ENCODE measurements at regions not wholly inside any gene's neighbourhood (a gene's known extent, or its start where the extent isn't known, plus 50 kb on each side); places are given as distances from the start of the nearest gene placed in this dataset.

DNA sequence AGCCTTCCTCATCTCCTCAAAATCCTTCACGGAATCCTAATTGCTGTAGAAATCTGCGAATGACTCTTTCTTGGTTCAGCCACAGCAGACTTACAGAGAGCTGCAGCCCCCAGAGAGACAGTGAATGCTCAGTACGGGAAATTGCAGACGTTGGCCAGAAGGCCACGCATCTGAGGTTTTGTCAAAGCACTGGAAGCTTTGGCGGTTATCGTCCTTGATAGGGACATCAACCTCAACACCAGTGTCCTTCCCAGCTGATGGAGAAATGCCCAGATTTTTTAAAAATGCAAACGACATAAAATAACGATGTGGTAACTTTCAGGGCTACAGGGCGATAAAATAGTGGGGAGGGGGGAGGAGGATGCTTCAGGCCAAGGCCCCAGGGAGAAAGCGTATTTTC, 166.6 kb upstream of the CIBAR2 start:
- H3K36me3 ChIP-seq (ENCODE audit: insufficient read depth, low read length) = no peaks in the 10 kb centered on the region
- no peak overlapping the region for H3K4me2 ChIP-seq (ENCODE audit: low read depth, low read length, poor library complexity, severe bottlenecking)
- no peaks in the 10 kb centered on the region for H3F3A ChIP-seq (ENCODE audit: low read depth)
- no peaks in the 10 kb centered on the region for H3K27me3 ChIP-seq (ENCODE audit: insufficient read depth, low read length, poor library complexity, severe bottlenecking)
- no peaks in the 10 kb centered on the region for H3K9me2 ChIP-seq (replicated peaks; ENCODE audit: low read depth, low read length)
- no peak for TF ChIP-seq EZH2phosphoT487 (IDR thresholded peaks at IDR 0.05; ENCODE audit: borderline replicate concordance)
- TF ChIP-seq, protein P1, sequence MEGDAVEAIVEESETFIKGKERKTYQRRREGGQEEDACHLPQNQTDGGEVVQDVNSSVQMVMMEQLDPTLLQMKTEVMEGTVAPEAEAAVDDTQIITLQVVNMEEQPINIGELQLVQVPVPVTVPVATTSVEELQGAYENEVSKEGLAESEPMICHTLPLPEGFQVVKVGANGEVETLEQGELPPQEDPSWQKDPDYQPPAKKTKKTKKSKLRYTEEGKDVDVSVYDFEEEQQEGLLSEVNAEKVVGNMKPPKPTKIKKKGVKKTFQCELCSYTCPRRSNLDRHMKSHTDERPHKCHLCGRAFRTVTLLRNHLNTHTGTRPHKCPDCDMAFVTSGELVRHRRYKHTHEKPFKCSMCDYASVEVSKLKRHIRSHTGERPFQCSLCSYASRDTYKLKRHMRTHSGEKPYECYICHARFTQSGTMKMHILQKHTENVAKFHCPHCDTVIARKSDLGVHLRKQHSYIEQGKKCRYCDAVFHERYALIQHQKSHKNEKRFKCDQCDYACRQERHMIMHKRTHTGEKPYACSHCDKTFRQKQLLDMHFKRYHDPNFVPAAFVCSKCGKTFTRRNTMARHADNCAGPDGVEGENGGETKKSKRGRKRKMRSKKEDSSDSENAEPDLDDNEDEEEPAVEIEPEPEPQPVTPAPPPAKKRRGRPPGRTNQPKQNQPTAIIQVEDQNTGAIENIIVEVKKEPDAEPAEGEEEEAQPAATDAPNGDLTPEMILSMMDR (conservative IDR thresholded peaks at IDR 0.05; ENCODE audit: low read length) = no peak
- H4K20me1 ChIP-seq (ENCODE audit: insufficient read depth, low read length, poor library complexity, severe bottlenecking) = no peaks in the 10 kb centered on the region
- no peak overlapping the region for H2AFZ ChIP-seq (ENCODE audit: low read length)
- H3K4me3 ChIP-seq (ENCODE audit: low read length, poor library complexity, severe bottlenecking) = no peak overlapping the region
- H3K9ac ChIP-seq (ENCODE audit: low read depth, low read length, poor library complexity, severe bottlenecking) = no peak overlapping the region
- no peaks in the 10 kb centered on the region for H3K4me1 ChIP-seq (ENCODE audit: insufficient read depth, low read length, poor library complexity, severe bottlenecking)
- H3K79me2 ChIP-seq (ENCODE audit: insufficient read depth, low read length) = no peaks in the 10 kb centered on the region
- no peaks in the 10 kb centered on the region for H3K9me3 ChIP-seq (ENCODE audit: insufficient read depth, low read depth, low read length)

DNA sequence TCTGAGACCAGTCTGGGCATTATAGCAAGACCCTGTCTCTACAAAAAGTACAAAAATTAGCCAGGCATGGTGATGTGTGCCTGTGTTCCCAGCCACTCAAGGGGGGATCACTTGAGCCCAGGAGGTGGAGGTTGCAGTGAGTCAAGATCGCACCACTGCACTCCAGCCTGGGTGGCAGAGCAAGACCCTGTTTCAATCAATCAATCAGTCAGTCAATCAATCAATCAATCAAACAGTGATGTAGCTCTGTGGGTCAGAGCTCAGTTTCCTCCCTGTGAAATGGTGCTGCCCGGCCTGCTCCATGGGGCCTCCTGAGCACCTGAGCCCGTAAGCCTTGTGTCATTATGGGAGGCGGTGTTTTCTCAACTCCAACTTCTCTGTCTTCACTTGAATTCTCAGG, 167.1 kb upstream of the CIBAR2 start:
- H3K4me2 ChIP-seq (ENCODE audit: low read depth, low read length, poor library complexity, severe bottlenecking) = no peak overlapping the region
- no peaks in the 10 kb centered on the region for H3K36me3 ChIP-seq (ENCODE audit: insufficient read depth, low read length)
- no peak overlapping the region for H2AFZ ChIP-seq (ENCODE audit: low read length)
- no peaks in the 10 kb centered on the region for H3K27me3 ChIP-seq (ENCODE audit: insufficient read depth, low read length, poor library complexity, severe bottlenecking)
- no peaks in the 10 kb centered on the region for H3K79me2 ChIP-seq (ENCODE audit: insufficient read depth, low read length)
- TF ChIP-seq EZH2phosphoT487 (IDR thresholded peaks at IDR 0.05; ENCODE audit: borderline replicate concordance) = no peak
- TF ChIP-seq, protein P1 (conservative IDR thresholded peaks at IDR 0.05; ENCODE audit: low read length) = no peak
- no peaks in the 10 kb centered on the region for H3F3A ChIP-seq (ENCODE audit: low read depth)
- H3K4me3 ChIP-seq (ENCODE audit: low read length, poor library complexity, severe bottlenecking) = no peak overlapping the region
- no peaks in the 10 kb centered on the region for H3K4me1 ChIP-seq (ENCODE audit: insufficient read depth, low read length, poor library complexity, severe bottlenecking)
- H3K9me2 ChIP-seq (replicated peaks; ENCODE audit: low read depth, low read length) = no peaks in the 10 kb centered on the region
- no peaks in the 10 kb centered on the region for H3K9me3 ChIP-seq (ENCODE audit: insufficient read depth, low read depth, low read length)
- H4K20me1 ChIP-seq (ENCODE audit: insufficient read depth, low read length, poor library complexity, severe bottlenecking) = no peaks in the 10 kb centered on the region
- H3K9ac ChIP-seq (ENCODE audit: low read depth, low read length, poor library complexity, severe bottlenecking) = no peak overlapping the region

DNA sequence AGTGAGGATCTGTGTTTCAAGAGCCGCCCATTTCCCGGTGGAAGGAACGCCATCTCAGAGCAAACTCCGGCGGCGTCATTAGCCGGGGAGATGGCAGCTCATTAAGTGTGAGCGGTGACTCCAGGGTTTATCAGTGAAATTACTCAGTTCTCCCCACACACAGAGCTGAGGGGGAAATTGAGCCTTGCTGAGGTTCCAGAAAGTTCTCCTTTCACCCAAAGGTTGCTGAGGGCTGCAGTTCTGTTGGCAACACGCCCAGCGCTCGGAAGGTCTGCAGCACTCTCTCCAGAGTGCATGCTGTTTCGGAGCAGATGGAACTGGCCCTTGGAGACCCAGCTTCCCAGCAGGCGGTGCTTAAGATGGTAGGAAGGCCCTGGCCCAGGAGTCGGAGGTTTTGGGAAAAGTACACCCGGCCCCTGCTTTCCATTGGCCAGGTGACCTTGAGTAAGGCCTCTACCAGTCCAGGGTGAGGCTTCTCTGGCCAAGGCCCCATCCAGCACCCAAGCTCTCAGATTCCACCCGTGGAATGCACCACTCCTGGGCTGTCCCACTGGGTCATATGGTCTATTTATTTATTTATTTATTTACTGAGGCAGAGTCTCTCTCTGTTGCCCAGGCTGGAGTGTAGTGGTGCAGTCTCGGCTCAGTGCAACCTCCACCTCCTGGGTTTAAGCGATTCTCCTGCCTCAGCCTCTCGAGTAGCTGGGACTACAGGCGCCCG, 167.7 kb upstream of the CIBAR2 start:
- no peak overlapping the region for H3K9ac ChIP-seq (ENCODE audit: low read depth, low read length, poor library complexity, severe bottlenecking)
- no peaks in the 10 kb centered on the region for H4K20me1 ChIP-seq (ENCODE audit: insufficient read depth, low read length, poor library complexity, severe bottlenecking)
- no peak overlapping the region for H3K4me3 ChIP-seq (ENCODE audit: low read length, poor library complexity, severe bottlenecking)
- H3K27me3 ChIP-seq (ENCODE audit: insufficient read depth, low read length, poor library complexity, severe bottlenecking) = no peaks in the 10 kb centered on the region
- no peaks in the 10 kb centered on the region for H3K36me3 ChIP-seq (ENCODE audit: insufficient read depth, low read length)
- no peaks in the 10 kb centered on the region for H3K9me3 ChIP-seq (ENCODE audit: insufficient read depth, low read depth, low read length)
- H2AFZ ChIP-seq (ENCODE audit: low read length) = no peak overlapping the region
- no peaks in the 10 kb centered on the region for H3K9me2 ChIP-seq (replicated peaks; ENCODE audit: low read depth, low read length)
- H3K79me2 ChIP-seq (ENCODE audit: insufficient read depth, low read length) = no peaks in the 10 kb centered on the region
- no peaks in the 10 kb centered on the region for H3K4me1 ChIP-seq (ENCODE audit: insufficient read depth, low read length, poor library complexity, severe bottlenecking)
- no peak for TF ChIP-seq EZH2phosphoT487 (IDR thresholded peaks at IDR 0.05; ENCODE audit: borderline replicate concordance)
- TF ChIP-seq, protein P1 (conservative IDR thresholded peaks at IDR 0.05; ENCODE audit: low read length) = no peak
- no peak overlapping the region for H3K4me2 ChIP-seq (ENCODE audit: low read depth, low read length, poor library complexity, severe bottlenecking)
- no peaks in the 10 kb centered on the region for H3F3A ChIP-seq (ENCODE audit: low read depth)

Measured in Loucy (cell line).